ENCODE measurements at regions not wholly inside any gene's neighbourhood (a gene's known extent, or its start where the extent isn't known, plus 50 kb on each side); places are given as distances from the start of the nearest gene placed in this dataset.
"Not testable (repeated sequence)": the region's sequence is repeated elsewhere in the genome, so short reads cannot be mapped to it uniquely, and the experiment has no call there.

- Mint-ChIP-seq H3K4me3 (no peak overlapping the region), H3K4me1 (ENCODE audit: low read depth) (peaks cover 81% of the 10 kb centered on the region), H3K27ac (peak overlapping the region; percentile 66), H3K9me3 (no peaks in the 10 kb centered on the region), H3K36me3 (peaks cover 9% of the 10 kb centered on the region), H3K27me3 (no peaks in the 10 kb centered on the region)
- no peak for DNase-seq
- intact Hi-C loops (cut with micrococcal nuclease) = loop anchor here (1.0 kb wide), 8 partner anchors 29 to 277 kb away; no protein-coding TSS in a partner anchor
- POLR2A ChIA-PET = interaction anchor here (0.5 to 4.6 kb wide), 10 partner anchors 8 to 116 kb away, joined by 3 to 41 read pairs (median 18); no protein-coding TSS in a partner anchor
- CTCF ChIA-PET = interaction anchor here (1.6 to 1.7 kb wide), 2 partner anchors 29 to 37 kb away, joined by 4 to 5 read pairs; no protein-coding TSS in a partner anchor
Measured at GRCh38 chr21:25457946-25458345, 149.3 kb downstream of the MRPL39 start.

GRCh38 chr21:25457411-25457810, 149.9 kb downstream of the MRPL39 start:
- H3K9me3 Mint-ChIP-seq = no peaks in the 10 kb centered on the region
- POLR2A ChIA-PET = interaction anchor here (0.5 to 4.6 kb wide), 10 partner anchors 8 to 116 kb away, joined by 3 to 41 read pairs (median 18); no protein-coding TSS in a partner anchor
- intact Hi-C loops (cut with micrococcal nuclease) = loop anchor here (1.0 kb wide), 8 partner anchors 29 to 278 kb away; no protein-coding TSS in a partner anchor
- peak overlapping the region; percentile 68 for H3K4me3 Mint-ChIP-seq
- CTCF ChIA-PET = interaction anchor here (1.3 to 1.7 kb wide), 3 partner anchors 28 to 50 kb away, joined by 3 to 5 read pairs (median 4); no protein-coding TSS in a partner anchor
- H3K4me1 Mint-ChIP-seq (ENCODE audit: low read depth) = peaks cover 77% of the 10 kb centered on the region
- no peak for DNase-seq
- H3K36me3 Mint-ChIP-seq = peaks cover 9% of the 10 kb centered on the region
- peak overlapping the region; percentile 93 for H3K27ac Mint-ChIP-seq
- H3K27me3 Mint-ChIP-seq = no peaks in the 10 kb centered on the region

GRCh38 chr21:25456672-25457071, 150.6 kb downstream of the MRPL39 start:
- no peak overlapping the region for H3K4me3 Mint-ChIP-seq
- peak overlapping the region; percentile 86 for H3K27ac Mint-ChIP-seq
- H3K36me3 Mint-ChIP-seq = peaks cover 10% of the 10 kb centered on the region
- H3K4me1 Mint-ChIP-seq (ENCODE audit: low read depth) = peaks cover 76% of the 10 kb centered on the region
- intact Hi-C loops (cut with micrococcal nuclease) = loop anchor here (1.0 kb wide), 9 partner anchors 8 to 279 kb away; no protein-coding TSS in a partner anchor
- POLR2A ChIA-PET = interaction anchor here (0.6 to 4.6 kb wide), 18 partner anchors 9 to 122 kb away, joined by 3 to 41 read pairs (median 4); no protein-coding TSS in a partner anchor
- CTCF ChIA-PET = interaction anchor here (0.6 to 1.7 kb wide), 7 partner anchors 28 to 172 kb away, joined by 3 to 6 read pairs (median 3); no protein-coding TSS in a partner anchor
- no peaks in the 10 kb centered on the region for H3K9me3 Mint-ChIP-seq
- peak; percentile 62 for DNase-seq
- no peaks in the 10 kb centered on the region for H3K27me3 Mint-ChIP-seq

- intact Hi-C loops (cut with micrococcal nuclease) = no loop called here
- Mint-ChIP-seq H3K27ac (no peak overlapping the region), H3K27me3 (no peaks in the 10 kb centered on the region), H3K4me1 (ENCODE audit: low read depth) (peaks cover 61% of the 10 kb centered on the region), H3K36me3 (peaks cover 25% of the 10 kb centered on the region), H3K9me3 (peaks cover 13% of the 10 kb centered on the region), H3K4me3 (no peak overlapping the region)
- DNase-seq = no peak
- CTCF ChIA-PET = interaction anchor here (0.6 to 1.2 kb wide), 3 partner anchors 12 to 103 kb away, joined by 3 read pairs; no protein-coding TSS in a partner anchor
- POLR2A ChIA-PET = interaction anchor here (0.6 kb wide), 1 partner anchor 115 kb away, joined by 5 read pairs; no protein-coding TSS in a partner anchor
Measured at GRCh38 chr21:25453524-25453923, 153.8 kb downstream of the MRPL39 start.

GRCh38 chr21:25449950-25450349, 157.3 kb downstream of the MRPL39 start:
- peaks cover 25% of the 10 kb centered on the region for H3K36me3 Mint-ChIP-seq
- intact Hi-C loops (cut with micrococcal nuclease) = no loop called here
- peaks cover 13% of the 10 kb centered on the region for H3K9me3 Mint-ChIP-seq
- H3K4me3 Mint-ChIP-seq = no peak overlapping the region
- ChIA-PET CTCF (no interaction called here), POLR2A (no interaction called here)
- no peak overlapping the region for H3K27ac Mint-ChIP-seq
- no peak for DNase-seq
- H3K4me1 Mint-ChIP-seq (ENCODE audit: low read depth) = peaks cover 35% of the 10 kb centered on the region
- no peaks in the 10 kb centered on the region for H3K27me3 Mint-ChIP-seq

- Mint-ChIP-seq H3K9me3 (no peaks in the 10 kb centered on the region), H3K4me3 (no peak overlapping the region), H3K27me3 (no peaks in the 10 kb centered on the region), H3K4me1 (ENCODE audit: low read depth) (no peaks in the 10 kb centered on the region), H3K36me3 (no peaks in the 10 kb centered on the region), H3K27ac (no peak overlapping the region)
- intact Hi-C loops (cut with micrococcal nuclease) = no loop called here
- CTCF ChIA-PET = no interaction called here
- POLR2A ChIA-PET = no interaction called here
- no peak for DNase-seq
Measured at GRCh38 chr21:25441835-25442234, 165.4 kb downstream of the MRPL39 start.

GRCh38 chr21:25437465-25437864, 169.8 kb downstream of the MRPL39 start:
- H3K4me1 Mint-ChIP-seq (ENCODE audit: low read depth); DNase-seq; H3K27me3 Mint-ChIP-seq; POLR2A ChIA-PET; H3K9me3 Mint-ChIP-seq; intact Hi-C loops (cut with micrococcal nuclease); H3K4me3 Mint-ChIP-seq; H3K27ac Mint-ChIP-seq; H3K36me3 Mint-ChIP-seq; CTCF ChIA-PET: not testable (repeated sequence)

GRCh38 chr21:25428537-25428936, 178.7 kb downstream of the MRPL39 start:
- POLR2A ChIA-PET = interaction anchor here (1.0 to 2.2 kb wide), 9 partner anchors 28 to 150 kb away, joined by 3 to 7 read pairs (median 4); no protein-coding TSS in a partner anchor
- Mint-ChIP-seq H3K27me3 (no peaks in the 10 kb centered on the region), H3K4me3 (no peak overlapping the region), H3K36me3 (peaks cover 4% of the 10 kb centered on the region), H3K9me3 (no peaks in the 10 kb centered on the region), H3K27ac (peak overlapping the region; percentile 13), H3K4me1 (ENCODE audit: low read depth) (peaks cover 51% of the 10 kb centered on the region)
- DNase-seq = no peak
- CTCF ChIA-PET = interaction anchor here (1.0 to 1.4 kb wide), 4 partner anchors 24 to 139 kb away, joined by 3 to 4 read pairs (median 4); no protein-coding TSS in a partner anchor
- intact Hi-C loops (cut with micrococcal nuclease) = loop anchor here (1.0 kb wide), 5 partner anchors 8 to 145 kb away; no protein-coding TSS in a partner anchor

- ChIA-PET CTCF (interaction anchor here (0.6 kb wide), 1 partner anchor 15 kb away, joined by 3 read pairs; no protein-coding TSS in a partner anchor), POLR2A (interaction anchor here (1.0 to 2.2 kb wide), 4 partner anchors 29 to 151 kb away, joined by 4 to 7 read pairs (median 6); no protein-coding TSS in a partner anchor)
- peak overlapping the region; percentile 24 for H3K27ac Mint-ChIP-seq
- no peaks in the 10 kb centered on the region for H3K9me3 Mint-ChIP-seq
- peaks cover 53% of the 10 kb centered on the region for H3K4me1 Mint-ChIP-seq (ENCODE audit: low read depth)
- H3K36me3 Mint-ChIP-seq = peaks cover 4% of the 10 kb centered on the region
- no peak overlapping the region for H3K4me3 Mint-ChIP-seq
- no peaks in the 10 kb centered on the region for H3K27me3 Mint-ChIP-seq
- DNase-seq = no peak
- intact Hi-C loops (cut with micrococcal nuclease) = loop anchor here (1.0 kb wide), 5 partner anchors 8 to 145 kb away; no protein-coding TSS in a partner anchor
Measured at GRCh38 chr21:25427828-25428227, 179.5 kb downstream of the MRPL39 start.

- Mint-ChIP-seq H3K36me3 (no peaks in the 10 kb centered on the region), H3K4me3 (no peak overlapping the region), H3K4me1 (ENCODE audit: low read depth) (peaks cover 60% of the 10 kb centered on the region), H3K9me3 (no peaks in the 10 kb centered on the region), H3K27ac (no peak overlapping the region), H3K27me3 (no peaks in the 10 kb centered on the region)
- intact Hi-C loops (cut with micrococcal nuclease) = no loop called here
- CTCF ChIA-PET = no interaction called here
- POLR2A ChIA-PET = interaction anchor here (6.6 kb wide), 1 partner anchor 136 kb away, joined by 67 read pairs; no protein-coding TSS in a partner anchor
- DNase-seq = no peak
Measured at GRCh38 chr21:25426580-25426979, 180.7 kb downstream of the MRPL39 start.

- Mint-ChIP-seq H3K4me1 (ENCODE audit: low read depth) (peaks cover 74% of the 10 kb centered on the region), H3K36me3 (no peaks in the 10 kb centered on the region), H3K27ac (no peak overlapping the region), H3K9me3 (no peaks in the 10 kb centered on the region), H3K4me3 (no peak overlapping the region), H3K27me3 (no peaks in the 10 kb centered on the region)
- ChIA-PET CTCF (interaction anchor here (1.1 to 3.5 kb wide), 2 partner anchors 62 to 137 kb away, joined by 4 to 11 read pairs; no protein-coding TSS in a partner anchor), POLR2A (interaction anchor here (1.3 to 6.6 kb wide), 6 partner anchors 84 to 153 kb away, joined by 4 to 67 read pairs (median 4); no protein-coding TSS in a partner anchor)
- intact Hi-C loops (cut with micrococcal nuclease) = no loop called here
- DNase-seq = no peak
Measured at GRCh38 chr21:25425156-25425555, 182.1 kb downstream of the MRPL39 start.

GRCh38 chr21:25424634-25425033, 182.6 kb downstream of the MRPL39 start:
- intact Hi-C loops (cut with micrococcal nuclease) = no loop called here
- H3K4me3 Mint-ChIP-seq = peak overlapping the region; percentile 0
- ChIA-PET CTCF (interaction anchor here (1.1 to 3.5 kb wide), 2 partner anchors 63 to 137 kb away, joined by 4 to 11 read pairs; no protein-coding TSS in a partner anchor), POLR2A (interaction anchor here (1.0 to 6.6 kb wide), 10 partner anchors 78 to 154 kb away, joined by 3 to 67 read pairs (median 4); no protein-coding TSS in a partner anchor)
- no peaks in the 10 kb centered on the region for H3K9me3 Mint-ChIP-seq
- peak overlapping the region; percentile 6 for H3K27ac Mint-ChIP-seq
- peaks cover 74% of the 10 kb centered on the region for H3K4me1 Mint-ChIP-seq (ENCODE audit: low read depth)
- no peak for DNase-seq
- H3K36me3 Mint-ChIP-seq = no peaks in the 10 kb centered on the region
- H3K27me3 Mint-ChIP-seq = no peaks in the 10 kb centered on the region

All from activated CD4-positive, alpha-beta memory T cell treated with anti-CD3 and anti-CD28 coated beads for 36 hours (primary cell).